Testis (tissue), 2 donors: ENCODE measurements at regions not wholly inside any gene's neighbourhood (a gene's known extent, or its start where the extent isn't known, plus 50 kb on each side); places are given as distances from the start of the nearest gene placed in this dataset.

Experiments used
- CTCF ChIP-seq, 3 experiments: fragments of 450-650 bp in 2 of 3; fragments of 200-600 bp in 1 of 3; sonication (generic) in 1 of 3; IDR thresholded peaks; one replicate each; pipeline ENCODE4 v1.5.1; 2016 to 2019; ENCODE audit warnings: antibody characterized with exemption in 3 of 3, mild to moderate bottlenecking in 2 of 3, moderate library complexity in 1 of 3
- POLR2A ChIP-seq: fragments of 450-650 bp; IDR thresholded peaks from one replicate; pipeline ENCODE4 v1.6.1; 2017; ENCODE audit warnings: antibody characterized with exemption, mild to moderate bottlenecking, moderate library complexity

- no peak for TF ChIP-seq CTCF (IDR thresholded peaks at IDR 0.05)
- no peak for TF ChIP-seq POLR2A
Measured at GRCh38 chrX:4091046-4091760, 377.8 kb upstream of the PRKX start.
